Endodermal cell (in vitro differentiated cells): ENCODE measurements at regions not wholly inside any gene's neighbourhood (a gene's known extent, or its start where the extent isn't known, plus 50 kb on each side); places are given as distances from the start of the nearest gene placed in this dataset.

ENCODE experiments used
- DNase-seq: peaks from one replicate; pipeline ENCODE4 v3.0.0-alpha.2; 2017
- H3K27ac ChIP-seq: 2 replicates; pipeline ENCODE4 v1.5.1; 2013; ENCODE audit warnings: mild to moderate bottlenecking, low read depth, low read length, moderate library complexity
- H3K27me3 ChIP-seq: 2 replicates; pipeline ENCODE4 v1.6.1; 2013; ENCODE audit warnings: mild to moderate bottlenecking, low read length, moderate library complexity; ENCODE audit not compliant: insufficient read depth, control insufficient read depth, poor library complexity, severe bottlenecking
- H3K36me3 ChIP-seq: 2 replicates; pipeline ENCODE4 v1.7.0; 2013; ENCODE audit warnings: mild to moderate bottlenecking, low read length, moderate library complexity; ENCODE audit not compliant: control insufficient read depth, insufficient read depth
- H3K4me1 ChIP-seq: one replicate; pipeline ENCODE4 v1.7.0; 2013; ENCODE audit warnings: low read length; ENCODE audit not compliant: control insufficient read depth, insufficient read depth
- H3K4me3 ChIP-seq: 2 replicates; pipeline ENCODE4 v1.5.1; 2013; ENCODE audit warnings: mild to moderate bottlenecking, low read length, moderate library complexity
- H3K9ac ChIP-seq: 2 replicates; pipeline ENCODE4 v1.6.1; 2013; ENCODE audit warnings: mild to moderate bottlenecking, low read length, moderate library complexity; ENCODE audit not compliant: poor library complexity, severe bottlenecking; ENCODE audit errors: extremely low read depth
- H3K9me3 ChIP-seq: 2 replicates; pipeline ENCODE4 v1.6.1; 2013; ENCODE audit warnings: mild to moderate bottlenecking, low read length, moderate library complexity; ENCODE audit not compliant: control insufficient read depth
- H3K27ac Mint-ChIP-seq: 2 replicates; pipeline ENCODE4 v1.8.0; 2020; ENCODE audit warnings: mixed read lengths
- H3K27me3 Mint-ChIP-seq: 2 replicates; pipeline ENCODE4 v1.8.0; 2021; ENCODE audit warnings: mild to moderate bottlenecking, mixed read lengths; ENCODE audit not compliant: insufficient read depth
- H3K36me3 Mint-ChIP-seq: 2 replicates; pipeline ENCODE4 v1.8.0; 2020; ENCODE audit warnings: low read depth, mixed read lengths
- H3K4me1 Mint-ChIP-seq: 2 replicates; pipeline ENCODE4 v1.8.0; 2020; ENCODE audit warnings: mixed read lengths
- H3K4me3 Mint-ChIP-seq: 2 replicates; pipeline ENCODE4 v1.8.0; 2020; ENCODE audit warnings: mild to moderate bottlenecking, moderate library complexity, mixed read lengths
- H3K9me3 Mint-ChIP-seq: 2 replicates; pipeline ENCODE4 v1.8.0; 2020; ENCODE audit warnings: mild to moderate bottlenecking, mixed read lengths
- WGBS, 2 experiments: methylation state at CpG; one replicate each; pipeline versions ENCODE4 v1.1.5 to v1.1.7; 2013; ENCODE audit warnings: missing lambda C conversion rate in 2 of 2, mixed read lengths in 1 of 2; ENCODE audit not compliant: insufficient coverage in 1 of 2, insufficient read length in 1 of 2; 5-methylcytosine and 5-hydroxymethylcytosine counted together
- TF ChIP-seq, protein P1 (sequence below): fragments of 200-600 bp; sonication (generic); conservative IDR thresholded peaks from 2 replicates; pipeline ENCODE4 v1.5.0; 2021; ENCODE audit warnings: antibody characterized with exemption, mild to moderate bottlenecking

DNA sequence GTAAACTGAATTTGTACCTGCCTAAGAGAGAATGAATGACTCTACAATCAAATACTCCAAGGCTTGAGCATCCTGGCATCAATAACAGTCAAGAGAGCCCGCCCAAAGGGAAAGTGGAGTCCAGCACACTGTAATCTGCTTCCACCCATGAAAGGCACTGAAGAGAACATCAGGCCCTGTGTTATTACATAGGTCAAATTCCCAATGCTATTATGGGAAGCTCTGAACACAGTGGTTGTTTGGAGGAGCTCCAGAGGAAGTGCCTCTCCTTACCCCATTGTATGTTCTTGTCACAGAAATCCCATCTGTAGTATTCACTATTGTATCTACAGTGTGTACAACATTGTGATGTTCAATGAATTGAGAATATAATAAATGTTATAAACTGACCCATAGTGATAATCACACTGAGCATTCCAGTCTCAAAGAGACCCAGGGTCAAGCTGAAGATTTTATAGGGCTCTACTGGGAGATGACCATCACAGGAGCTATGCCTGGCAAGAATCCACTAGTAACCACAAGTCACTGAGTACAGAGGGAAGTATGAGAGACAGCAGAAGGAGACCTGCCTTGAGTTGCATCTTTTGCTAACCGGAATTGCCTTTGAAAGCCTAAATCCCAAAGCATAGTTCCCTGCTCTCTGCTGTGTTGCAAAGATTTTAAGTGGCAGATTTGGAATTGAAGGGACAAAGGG, 446.7 kb downstream of the GJA1 start:
- peaks cover 20% of the 10 kb centered on the region for H3K4me1 Mint-ChIP-seq
- H3K27me3 Mint-ChIP-seq, result no peaks in the 10 kb centered on the region
- peaks cover 4% of the 10 kb centered on the region for H3K4me1 ChIP-seq
- no peak overlapping the region for H3K4me3 ChIP-seq
- no peaks in the 10 kb centered on the region for H3K9me3 Mint-ChIP-seq
- H3K27ac ChIP-seq, result no peak overlapping the region
- no peak for DNase-seq
- H3K27ac Mint-ChIP-seq, result no peak overlapping the region
- WGBS, 2 experiments, result 94 to 100% methylated on average over 2 of the region's 2 CpGs
- H3K36me3 ChIP-seq, result no peaks in the 10 kb centered on the region
- no peaks in the 10 kb centered on the region for H3K27me3 ChIP-seq
- no peaks in the 10 kb centered on the region for H3K36me3 Mint-ChIP-seq
- H3K9ac ChIP-seq, result no peak overlapping the region
- H3K4me3 Mint-ChIP-seq, result no peak overlapping the region
- TF ChIP-seq, protein P1, sequence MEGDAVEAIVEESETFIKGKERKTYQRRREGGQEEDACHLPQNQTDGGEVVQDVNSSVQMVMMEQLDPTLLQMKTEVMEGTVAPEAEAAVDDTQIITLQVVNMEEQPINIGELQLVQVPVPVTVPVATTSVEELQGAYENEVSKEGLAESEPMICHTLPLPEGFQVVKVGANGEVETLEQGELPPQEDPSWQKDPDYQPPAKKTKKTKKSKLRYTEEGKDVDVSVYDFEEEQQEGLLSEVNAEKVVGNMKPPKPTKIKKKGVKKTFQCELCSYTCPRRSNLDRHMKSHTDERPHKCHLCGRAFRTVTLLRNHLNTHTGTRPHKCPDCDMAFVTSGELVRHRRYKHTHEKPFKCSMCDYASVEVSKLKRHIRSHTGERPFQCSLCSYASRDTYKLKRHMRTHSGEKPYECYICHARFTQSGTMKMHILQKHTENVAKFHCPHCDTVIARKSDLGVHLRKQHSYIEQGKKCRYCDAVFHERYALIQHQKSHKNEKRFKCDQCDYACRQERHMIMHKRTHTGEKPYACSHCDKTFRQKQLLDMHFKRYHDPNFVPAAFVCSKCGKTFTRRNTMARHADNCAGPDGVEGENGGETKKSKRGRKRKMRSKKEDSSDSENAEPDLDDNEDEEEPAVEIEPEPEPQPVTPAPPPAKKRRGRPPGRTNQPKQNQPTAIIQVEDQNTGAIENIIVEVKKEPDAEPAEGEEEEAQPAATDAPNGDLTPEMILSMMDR, result no peak
- no peaks in the 10 kb centered on the region for H3K9me3 ChIP-seq

- H3K27me3 Mint-ChIP-seq, result no peaks in the 10 kb centered on the region
- no peaks in the 10 kb centered on the region for H3K9me3 Mint-ChIP-seq
- no peak overlapping the region for H3K27ac Mint-ChIP-seq
- Histone ChIP-seq H3K36me3 (no peaks in the 10 kb centered on the region), H3K4me1 (peaks cover 4% of the 10 kb centered on the region), H3K27me3 (no peaks in the 10 kb centered on the region), H3K4me3 (no peak overlapping the region), H3K9me3 (no peaks in the 10 kb centered on the region), H3K9ac (no peak overlapping the region), H3K27ac (no peak overlapping the region)
- TF ChIP-seq, protein P1, result no peak
- H3K36me3 Mint-ChIP-seq, result no peaks in the 10 kb centered on the region
- H3K4me1 Mint-ChIP-seq, result peaks cover 20% of the 10 kb centered on the region
- H3K4me3 Mint-ChIP-seq, result no peak overlapping the region
- no peak for DNase-seq
- WGBS, 2 experiments, result 93 to 100% methylated on average over 4 of the region's 4 CpGs
Measured at GRCh38 chr6:121884091-121884490, 448.6 kb downstream of the GJA1 start.

- Mint-ChIP-seq H3K27me3 (no peaks in the 10 kb centered on the region), H3K4me1 (peaks cover 20% of the 10 kb centered on the region), H3K27ac (no peak overlapping the region), H3K9me3 (no peaks in the 10 kb centered on the region), H3K4me3 (no peak overlapping the region), H3K36me3 (no peaks in the 10 kb centered on the region)
- no peaks in the 10 kb centered on the region for H3K9me3 ChIP-seq
- H3K4me1 ChIP-seq, result peaks cover 4% of the 10 kb centered on the region
- TF ChIP-seq, protein P1, result no peak
- H3K9ac ChIP-seq, result no peak overlapping the region
- no peak overlapping the region for H3K4me3 ChIP-seq
- no peak overlapping the region for H3K27ac ChIP-seq
- WGBS, 2 experiments, result 91 to 100% methylated on average over 1 of the region's 1 CpG
- no peaks in the 10 kb centered on the region for H3K27me3 ChIP-seq
- DNase-seq, result no peak
- no peaks in the 10 kb centered on the region for H3K36me3 ChIP-seq
Measured at GRCh38 chr6:121884620-121885019, 449.2 kb downstream of the GJA1 start.
